Left lobe of liver (tissue), 2 donors: ENCODE measurements at regions not wholly inside any gene's neighbourhood (a gene's known extent, or its start where the extent isn't known, plus 50 kb on each side); places are given as distances from the start of the nearest gene placed in this dataset.
A peak's percentile ranks its signal among the peaks of the same experiment; 100 is the strongest.
"Not testable (repeated sequence)": the region's sequence is repeated elsewhere in the genome, so short reads cannot be mapped to it uniquely, and the experiment has no call there.

Experiments
- ATAC-seq: fragments of 200-7000 bp; cut with Tn5 transposase; one replicate; pipeline ENCODE4 v1.9.1; 2020; ENCODE audit warnings: mild to moderate bottlenecking, moderate library complexity
- DNase-seq: peaks from one replicate; pipeline ENCODE4 v3.0.0-alpha.2; 2020; ENCODE audit warnings: low spot score
- donor health status: DM: no; HTN: no; CAD: no; lungs with moderate emphysema.
- donor health status: DM: no; HTN: yes; CAD: no.

DNA sequence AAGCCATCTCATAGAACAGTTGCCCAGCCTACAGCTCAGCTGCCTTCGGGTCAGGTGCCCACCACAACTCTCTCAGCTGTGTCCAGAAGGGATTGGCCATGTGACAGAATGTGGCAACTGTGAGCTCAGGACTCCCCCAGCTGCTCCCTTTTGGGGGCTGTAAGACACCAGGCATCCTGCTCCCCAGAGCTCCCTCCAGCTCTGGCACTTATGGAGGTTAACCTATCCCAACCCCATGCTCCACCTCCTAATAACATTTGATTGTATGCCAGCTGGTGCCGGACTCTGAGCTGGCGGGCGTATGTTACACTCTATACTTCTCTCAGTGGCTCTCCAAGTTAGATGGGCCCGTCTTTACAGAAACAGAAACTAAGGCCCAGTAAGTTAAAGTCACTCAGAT is 222.8 kb downstream of the FAM43A start:
- DNase-seq: no peak
- no peak for ATAC-seq

DNA sequence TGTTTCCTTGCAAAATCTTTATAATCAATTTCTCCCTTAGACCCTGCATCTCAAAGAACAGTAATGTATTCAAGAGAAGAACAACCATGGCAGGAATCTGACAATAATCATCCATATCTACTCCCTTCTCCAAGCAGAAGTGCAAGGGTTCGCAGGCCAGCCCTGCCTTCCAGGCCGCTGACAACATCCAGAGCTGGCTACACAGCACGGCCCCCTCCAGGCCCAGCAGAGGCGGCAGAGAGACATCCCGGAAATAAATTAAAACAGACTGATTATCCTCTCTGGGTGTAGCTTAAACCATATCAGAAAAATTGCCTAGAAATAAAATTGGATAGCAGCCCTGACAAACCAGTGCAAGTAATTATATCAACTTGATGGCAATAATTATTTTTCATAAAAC is 223.3 kb downstream of the FAM43A start:
- DNase-seq: no peak
- ATAC-seq: no peak

DNA sequence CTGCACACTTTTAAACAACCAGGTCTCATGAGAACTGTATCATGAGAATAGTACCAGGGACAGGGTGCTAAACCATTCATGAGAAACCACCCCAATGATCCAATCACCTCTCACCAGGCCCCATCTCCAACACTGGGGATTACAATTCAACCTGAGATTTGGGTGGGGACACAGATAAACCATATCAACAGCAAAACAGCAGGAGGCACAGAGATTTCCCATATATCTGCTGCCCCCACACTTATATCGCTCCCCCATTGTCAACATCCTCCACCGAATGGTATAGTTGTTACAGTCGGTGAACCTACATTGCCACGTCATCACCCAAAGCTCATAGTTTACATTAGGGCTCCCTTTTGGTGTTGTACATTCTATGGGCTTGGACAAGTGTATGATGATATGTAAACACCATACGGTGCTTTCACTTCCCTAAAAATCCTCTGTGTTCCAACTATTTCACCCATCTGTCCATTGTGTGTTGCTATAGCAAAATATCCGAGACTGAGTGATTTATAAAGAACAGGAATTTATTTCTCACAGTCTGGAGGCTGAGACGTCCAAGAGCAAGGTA is 224.8 kb downstream of the FAM43A start:
- DNase-seq (no peak), ATAC-seq (no peak)

DNA sequence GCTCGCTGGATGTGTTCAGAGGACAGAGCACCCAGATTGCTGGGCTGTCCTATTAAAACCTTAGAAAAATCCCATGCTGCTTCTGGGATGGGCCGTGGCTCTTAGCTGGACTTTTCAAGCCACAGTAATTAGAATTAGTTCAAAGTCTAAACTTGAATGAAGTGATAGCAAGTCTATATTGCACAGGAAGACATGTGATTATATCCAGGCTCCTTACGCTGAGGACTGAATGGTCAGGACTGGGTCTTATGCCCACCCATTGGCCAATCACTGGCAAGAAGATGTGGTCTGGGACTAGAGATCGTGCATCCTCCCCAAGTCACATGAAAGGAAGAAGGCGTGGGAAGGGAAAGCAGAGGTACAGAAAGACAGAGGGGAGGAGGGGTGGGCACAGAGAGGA is 227.6 kb downstream of the FAM43A start:
- no peak for ATAC-seq
- DNase-seq: no peak

DNA sequence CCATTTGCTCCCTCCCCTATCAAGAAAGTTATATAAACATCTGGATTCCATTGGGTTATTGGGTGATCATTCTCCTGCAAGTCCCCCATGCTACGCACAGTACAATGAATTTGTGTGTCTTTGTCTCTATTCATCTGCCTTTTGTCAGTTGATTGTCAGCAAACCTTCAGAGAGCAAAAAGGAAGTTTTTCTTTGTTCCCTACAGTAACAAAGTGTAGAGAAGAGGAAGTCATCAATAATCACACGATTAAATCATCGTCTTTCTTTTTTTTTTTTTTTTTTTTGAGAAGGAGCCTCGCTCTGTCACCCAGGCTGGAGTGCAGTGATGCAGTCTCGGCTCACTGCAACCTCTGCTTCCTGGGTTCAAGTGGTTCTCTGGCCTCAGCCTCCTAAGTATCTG is 239.2 kb downstream of the FAM43A start:
- not testable (repeated sequence) for ATAC-seq, DNase-seq

DNA sequence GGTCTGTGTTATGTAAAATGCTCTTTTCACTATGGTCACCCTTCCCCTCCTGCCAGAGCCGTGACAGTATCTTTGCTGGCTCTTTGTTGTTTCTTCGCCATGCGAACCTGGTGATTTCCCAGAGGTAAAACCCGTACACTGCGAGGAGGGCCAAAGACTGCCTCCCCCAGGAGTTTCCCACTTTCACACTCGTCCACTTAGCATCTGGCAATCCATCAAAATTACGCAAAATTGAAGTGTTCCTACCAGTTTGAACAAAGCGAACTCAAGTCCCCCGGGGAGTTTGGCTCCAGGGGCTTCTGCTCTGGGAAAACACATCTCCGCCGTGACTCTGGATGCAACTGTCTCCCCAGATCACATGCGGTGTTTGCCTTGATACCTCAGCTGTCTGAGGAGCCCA is 239.9 kb downstream of the FAM43A start:
- DNase-seq: no peak
- ATAC-seq: no peak

DNA sequence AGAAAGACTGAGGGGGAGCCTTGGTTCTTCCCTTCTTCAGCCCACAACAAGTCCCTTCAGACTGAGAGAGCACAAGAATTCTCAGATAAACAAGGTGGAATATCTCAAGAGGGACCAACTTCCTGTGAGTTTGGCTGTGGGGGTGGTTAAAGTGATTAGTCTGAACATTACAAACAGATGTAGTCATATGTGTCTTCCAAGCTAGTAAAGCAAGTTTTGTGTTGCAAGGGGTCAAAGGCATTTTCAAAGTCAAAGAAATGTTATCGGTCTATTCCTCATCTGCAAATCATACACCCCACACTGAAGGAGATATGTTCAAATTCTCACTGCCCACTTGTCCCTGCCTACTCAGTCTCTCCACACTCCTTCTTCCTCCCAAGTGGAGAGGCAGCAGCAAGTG is 242.5 kb downstream of the FAM43A start:
- no peak for ATAC-seq
- no peak for DNase-seq

DNA sequence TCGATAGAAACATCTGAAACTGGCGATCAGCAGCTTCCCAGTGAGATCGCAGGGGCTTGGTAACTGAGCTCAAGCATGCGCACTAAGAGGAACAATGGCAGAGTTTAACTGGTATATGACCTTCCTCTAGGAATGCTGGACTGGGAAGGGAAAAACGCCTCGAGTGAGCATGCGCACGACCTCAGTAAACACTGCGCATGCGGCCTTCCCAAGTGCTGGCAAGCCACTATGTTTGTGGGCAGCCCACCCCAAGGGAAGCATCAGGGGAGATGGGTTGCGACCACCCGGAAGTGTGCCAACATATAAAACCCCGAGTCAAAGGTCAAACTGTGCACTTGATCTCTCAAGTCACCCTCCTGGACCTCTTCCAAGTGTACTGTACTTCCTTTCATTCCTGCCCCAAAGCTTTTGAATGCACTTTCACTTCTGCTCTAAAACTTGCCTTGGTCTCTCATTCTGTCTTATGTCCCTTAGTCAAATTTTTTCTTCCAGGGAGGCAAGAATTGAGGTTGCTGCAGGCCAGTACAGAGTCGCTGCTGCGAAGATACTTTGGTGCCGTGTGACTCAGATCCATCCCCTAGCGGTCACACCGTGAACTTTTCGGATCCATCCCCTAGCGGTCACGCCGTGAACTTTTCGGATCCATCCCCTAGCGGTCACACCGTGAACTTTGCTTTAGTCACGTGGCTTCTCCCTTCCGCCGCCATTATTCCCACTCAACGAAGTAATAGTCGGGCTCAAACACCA is 243.3 kb downstream of the FAM43A start:
- no peak for DNase-seq
- ATAC-seq: peak; percentile 68

DNA sequence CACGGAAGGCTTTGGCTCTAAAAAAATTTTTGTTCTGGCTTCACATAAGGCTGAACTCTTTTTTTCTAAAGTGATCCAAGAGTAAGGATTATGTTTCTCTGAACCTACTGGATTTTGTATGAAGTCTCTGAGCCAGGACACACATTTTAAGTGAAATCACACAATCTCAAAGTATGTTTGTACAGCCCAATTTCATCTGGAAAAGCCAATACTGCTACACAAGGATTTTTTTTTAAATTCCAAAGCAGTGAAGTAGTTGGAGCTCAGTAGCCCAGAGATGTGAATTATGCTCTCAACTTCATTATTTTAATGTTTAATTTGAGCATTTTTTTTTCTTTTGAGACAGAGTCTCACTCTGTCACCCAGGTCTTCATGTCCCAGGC is 243.9 kb downstream of the FAM43A start:
- DNase-seq: no peak
- ATAC-seq: no peak

DNA sequence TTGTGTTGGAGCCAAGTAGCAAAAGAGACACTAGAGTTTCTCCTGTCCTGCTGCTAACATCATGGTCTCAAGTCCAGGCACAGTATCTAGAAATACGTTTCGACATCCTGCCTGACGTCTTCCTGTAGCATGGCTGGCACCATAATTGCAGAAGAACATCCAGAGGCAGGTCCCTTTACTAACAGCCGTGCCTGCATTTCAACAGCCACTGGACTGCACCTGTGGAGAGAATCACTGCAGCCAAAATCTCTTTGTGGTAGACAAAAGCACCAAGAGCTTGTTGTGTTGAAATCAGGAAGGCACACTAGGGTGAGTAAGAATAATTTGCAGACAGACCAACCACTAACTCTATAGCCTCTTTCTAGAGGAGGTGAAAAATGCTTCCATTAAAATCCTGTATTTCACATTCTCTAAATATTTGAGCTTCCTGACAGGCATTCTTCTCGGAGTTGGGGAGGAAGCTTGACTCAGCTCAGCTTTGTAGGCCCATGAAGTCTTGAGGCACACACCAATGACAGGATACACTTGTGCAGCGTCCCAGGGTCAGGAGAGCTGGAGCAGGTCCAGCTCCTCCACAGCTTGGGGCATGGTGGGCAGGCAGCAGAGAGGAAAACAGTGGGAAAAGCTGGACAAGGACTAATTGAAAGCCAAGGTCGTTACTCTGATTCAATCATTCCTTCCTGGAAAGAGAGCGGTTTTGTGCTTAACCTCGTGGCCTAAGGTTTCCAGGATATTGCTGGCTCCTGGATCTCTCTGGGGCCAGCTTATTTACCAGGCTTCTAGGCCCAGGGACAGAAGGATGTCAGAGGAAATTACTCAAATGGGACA is 244.9 kb downstream of the FAM43A start:
- peak; percentile 64 for ATAC-seq

DNA sequence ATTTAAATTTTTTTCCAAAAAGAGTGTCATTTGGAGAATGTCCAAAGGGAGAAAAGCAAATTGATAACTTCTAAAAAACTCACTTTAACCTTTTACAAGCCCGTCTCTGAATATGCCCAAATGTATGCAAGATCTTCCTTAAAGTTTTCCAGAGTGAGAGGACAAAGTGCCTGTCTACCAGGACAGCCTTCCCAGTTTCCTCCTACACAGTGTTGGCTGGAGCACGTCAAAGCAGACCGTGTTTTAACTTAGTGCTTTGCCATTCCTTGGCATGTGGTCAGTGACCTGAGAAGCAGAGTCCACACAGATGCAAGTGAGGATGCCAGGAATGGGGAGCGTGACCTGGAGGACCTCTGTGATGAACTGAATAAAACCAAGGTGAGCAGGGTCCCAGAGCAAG is 245.7 kb downstream of the FAM43A start:
- ATAC-seq: no peak
- DNase-seq: no peak

More for the DNA sequence above, 244.9 kb downstream of the FAM43A start:
- DNase-seq: no peak

DNA sequence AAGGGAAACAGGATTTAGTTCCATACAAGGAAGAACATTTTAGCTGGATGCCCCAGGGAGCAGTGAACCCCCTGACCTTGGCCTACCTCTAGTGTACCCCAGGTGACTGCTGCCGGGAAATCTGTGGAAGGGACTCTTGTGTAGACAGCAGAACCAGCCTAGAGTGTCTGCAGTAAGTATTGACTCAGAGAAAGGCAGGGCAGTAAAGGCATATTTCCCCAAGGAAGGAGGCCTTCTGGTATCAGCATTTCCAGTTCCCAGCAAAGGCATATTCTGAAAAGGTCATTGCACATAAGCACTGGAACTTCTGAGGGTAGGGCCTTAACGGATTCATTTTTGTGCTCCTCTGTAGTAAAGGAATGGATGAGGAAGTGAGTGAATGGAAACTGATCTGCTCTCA is 246.2 kb downstream of the FAM43A start:
- no peak for DNase-seq
- ATAC-seq: no peak

DNA sequence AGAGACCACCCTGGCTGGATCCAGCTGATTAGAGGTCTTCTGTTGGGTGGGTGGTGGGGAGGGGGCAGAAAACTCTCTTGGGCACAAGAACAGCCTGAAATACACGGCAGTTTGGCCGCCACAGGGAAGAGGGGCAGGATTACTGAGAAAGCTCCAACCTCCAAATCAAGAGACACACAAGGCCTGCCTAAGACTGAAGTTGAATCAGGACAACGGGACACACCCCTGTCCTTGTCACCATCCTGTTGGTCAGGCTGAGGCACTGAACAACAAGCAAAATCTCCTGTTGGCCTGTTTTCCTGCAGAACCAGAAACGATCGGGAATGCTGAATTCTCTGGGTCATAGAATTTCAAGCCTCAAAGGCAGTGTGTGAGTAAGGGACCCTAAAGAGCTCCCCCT is 247.8 kb downstream of the FAM43A start:
- DNase-seq: no peak
- ATAC-seq: no peak

DNA sequence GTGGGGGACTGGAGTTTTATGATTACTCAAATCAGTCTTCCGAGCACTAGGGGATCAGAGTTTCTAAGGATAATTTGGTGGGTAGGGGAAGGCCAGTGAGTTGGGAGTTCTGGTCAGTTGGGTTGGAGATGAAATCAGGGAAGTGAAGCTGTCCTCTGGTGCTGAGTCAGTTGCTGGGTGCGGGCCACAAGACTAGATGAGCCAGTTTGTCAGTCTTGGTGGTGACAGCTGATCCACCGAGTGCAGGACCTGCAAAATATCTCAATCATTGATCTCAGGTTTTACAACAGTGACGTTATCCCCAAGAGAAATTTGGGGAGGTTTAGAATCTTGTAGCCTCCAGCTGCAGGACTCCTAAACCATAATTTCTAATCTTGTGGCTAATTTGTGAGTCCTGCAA is 249.4 kb downstream of the FAM43A start:
- DNase-seq (no peak), ATAC-seq (no peak)

DNA sequence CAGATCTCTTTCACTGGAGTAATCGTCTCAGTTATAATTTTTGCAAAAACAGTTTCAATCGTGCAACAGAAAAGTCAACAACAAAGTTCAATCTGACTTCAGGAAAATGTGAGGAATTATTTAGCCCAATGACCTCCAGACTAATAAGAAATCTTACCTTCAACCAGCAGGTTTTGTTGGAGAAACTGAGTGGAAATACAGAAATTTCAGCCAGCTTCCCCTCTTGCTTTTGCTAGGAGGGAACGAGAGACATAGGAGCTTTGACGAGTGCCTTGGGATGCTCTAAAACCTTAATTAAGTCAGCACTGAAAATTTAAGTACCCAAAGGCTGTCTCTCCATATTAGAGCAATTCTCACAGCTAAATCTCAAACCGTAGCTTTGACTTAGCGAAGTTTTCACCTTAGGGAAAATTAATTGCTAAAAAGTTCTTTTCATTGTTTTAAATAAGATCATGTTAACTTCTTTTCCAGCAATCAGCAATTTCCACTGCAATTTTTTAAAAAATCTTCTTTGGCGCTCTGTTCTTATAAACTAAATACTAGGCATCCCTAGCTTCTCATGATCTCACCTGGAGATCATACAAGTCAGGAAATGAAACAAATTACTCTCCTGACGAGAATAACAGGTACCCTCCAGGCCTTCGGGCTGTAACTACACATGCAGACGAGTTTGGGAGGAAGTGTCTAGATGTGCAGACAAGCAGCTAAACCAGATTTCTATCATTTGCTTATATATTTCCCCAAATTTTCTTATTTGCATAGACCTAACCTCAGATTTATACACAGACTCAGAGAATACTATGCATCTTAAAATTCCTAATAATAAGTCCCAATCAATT is 250.2 kb downstream of the FAM43A start:
- ATAC-seq: no peak
- DNase-seq: no peak

DNA sequence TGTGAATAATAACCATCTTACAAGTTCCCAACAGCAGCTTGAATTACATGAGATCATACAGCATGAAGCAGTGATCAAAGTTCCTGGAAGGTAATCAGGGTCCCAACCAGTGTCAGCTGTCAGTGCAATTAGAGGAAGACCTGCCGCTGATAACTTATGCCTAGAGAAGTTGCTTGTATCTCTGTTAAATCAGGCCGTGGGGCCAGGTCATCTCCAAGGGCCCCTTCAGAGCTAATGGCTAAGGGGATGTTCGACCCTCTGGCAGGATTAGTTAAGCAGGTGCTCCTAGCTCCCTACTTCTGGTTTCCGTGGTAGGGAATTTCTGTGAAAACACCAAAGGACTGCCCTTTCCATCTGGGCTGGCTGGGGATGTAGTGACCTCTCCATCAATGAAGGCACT is 251.0 kb downstream of the FAM43A start:
- DNase-seq (no peak), ATAC-seq (no peak)

DNA sequence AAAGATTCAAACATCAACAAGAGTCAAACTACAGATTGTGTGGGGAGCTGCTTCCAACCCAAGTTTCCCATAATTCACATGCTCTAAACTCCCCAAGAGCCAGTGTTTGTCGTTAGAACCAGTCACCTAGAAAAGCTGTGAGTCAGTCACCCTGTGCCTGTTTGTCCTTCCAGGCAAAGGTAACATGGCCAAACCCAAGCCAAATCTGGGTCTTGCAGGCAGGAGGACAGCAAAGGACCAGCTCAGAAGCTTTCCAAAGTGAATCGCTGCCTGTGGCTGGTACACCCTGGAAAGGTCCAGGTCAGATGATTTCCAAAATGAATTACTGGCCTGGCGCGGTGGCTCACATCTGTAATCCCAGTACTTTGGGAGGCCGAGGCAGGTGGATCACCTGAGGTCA is 251.5 kb downstream of the FAM43A start:
- ATAC-seq: no peak

DNA sequence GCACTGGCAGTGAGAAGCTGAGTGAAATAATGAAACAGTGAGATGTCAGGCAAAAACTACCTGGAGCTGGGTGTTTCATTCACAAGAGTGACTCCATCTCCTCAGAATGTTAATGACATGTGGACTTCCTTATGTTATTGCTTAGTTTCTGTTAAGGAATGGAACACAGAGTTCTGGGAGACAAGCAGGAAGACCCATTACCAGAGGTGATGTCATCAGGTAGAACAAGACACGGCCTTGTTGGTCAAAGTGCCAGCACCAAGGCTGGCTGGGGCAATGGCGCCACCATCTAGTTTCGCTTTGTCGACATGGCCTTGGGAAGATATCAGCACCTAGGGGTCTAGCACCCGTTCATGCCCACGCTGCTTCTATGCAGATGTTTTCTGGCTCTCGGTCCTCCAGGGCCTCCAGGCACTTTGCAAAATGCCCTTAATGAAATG is 252.2 kb downstream of the FAM43A start:
- ATAC-seq (no peak), DNase-seq (no peak)

More for the DNA sequence above, 251.5 kb downstream of the FAM43A start:
- no peak for DNase-seq

DNA sequence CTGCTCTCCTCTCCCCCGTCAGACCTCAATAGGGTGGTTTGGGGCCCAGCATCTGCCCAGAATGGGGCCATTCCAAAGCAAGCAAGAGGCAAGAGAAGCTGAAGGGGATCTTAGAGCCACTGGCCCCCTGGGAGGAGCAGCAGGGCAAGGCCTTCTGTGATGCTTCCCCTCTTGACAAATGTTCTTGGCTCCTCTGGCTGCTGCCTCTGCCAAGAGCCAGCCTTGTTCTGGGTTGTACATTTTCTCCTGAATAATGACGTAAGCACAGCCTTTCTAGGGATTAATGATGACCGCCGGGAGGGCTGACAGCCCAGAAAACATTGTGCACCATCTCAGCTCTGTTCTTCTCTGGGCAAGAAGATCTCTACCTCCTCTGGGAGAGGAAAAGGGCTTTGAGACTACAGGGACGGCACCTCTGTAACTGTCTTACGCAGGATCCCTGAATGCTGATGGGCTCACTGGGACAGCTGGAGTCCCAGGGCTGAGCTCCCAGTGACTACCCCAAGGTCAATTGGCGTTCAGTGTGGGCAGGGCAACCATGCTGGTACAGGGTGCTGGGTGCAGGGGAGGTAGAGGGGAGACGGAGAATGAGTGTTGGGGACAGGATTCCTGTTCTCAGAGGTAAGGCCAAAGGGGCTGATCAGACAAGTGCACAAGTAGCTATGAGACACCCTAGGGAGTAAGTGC is 253.3 kb downstream of the FAM43A start:
- no peak for DNase-seq

DNA sequence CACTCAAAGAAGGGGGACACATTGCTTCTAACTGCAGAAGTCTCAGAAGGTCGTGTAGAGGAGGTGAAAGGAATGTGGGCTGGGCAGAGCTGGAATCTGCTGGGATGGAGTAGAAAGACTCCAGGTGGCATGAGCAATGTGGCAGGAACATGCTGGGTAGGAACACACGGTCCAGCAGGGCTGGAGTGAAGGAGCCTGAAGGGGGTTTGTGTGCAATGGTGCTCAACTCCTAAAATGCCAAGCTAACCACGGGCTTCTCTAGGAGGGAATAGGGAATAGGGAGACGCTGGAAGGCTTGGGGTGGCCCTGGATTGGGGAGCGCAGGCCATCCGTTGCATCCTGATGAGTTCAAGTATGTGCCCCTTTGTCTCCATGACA is 253.8 kb downstream of the FAM43A start:
- DNase-seq (no peak), ATAC-seq (no peak)

More for the DNA sequence above, 253.3 kb downstream of the FAM43A start:
- no peak for ATAC-seq
